HUES64 (cell line): ENCODE measurements at regions not wholly inside any gene's neighbourhood (a gene's known extent, or its start where the extent isn't known, plus 50 kb on each side); places are given as distances from the start of the nearest gene placed in this dataset.

Experiments used
- H3K27ac ChIP-seq: 2 replicates; pipeline ENCODE4 v1.7.0; 2013; ENCODE audit warnings: low read depth, low read length, inconsistent platforms
- H3K27me3 ChIP-seq: 2 replicates; pipeline ENCODE4 v1.6.1; 2013; ENCODE audit warnings: mild to moderate bottlenecking, low read length; ENCODE audit not compliant: insufficient read depth
- H3K36me3 ChIP-seq: 2 replicates; pipeline ENCODE4 v1.6.1; 2013; ENCODE audit warnings: mild to moderate bottlenecking, low read length; ENCODE audit not compliant: insufficient read depth
- H3K4me1 ChIP-seq: 2 replicates; pipeline ENCODE4 v1.6.1; 2013; ENCODE audit warnings: mild to moderate bottlenecking, low read length, moderate library complexity; ENCODE audit not compliant: insufficient read depth
- H3K4me3 ChIP-seq: 2 replicates; pipeline ENCODE4 v1.5.1; 2013; ENCODE audit warnings: mild to moderate bottlenecking, low read length, moderate library complexity
- H3K9ac ChIP-seq: 2 replicates; pipeline ENCODE4 v1.6.1; 2013; ENCODE audit warnings: mild to moderate bottlenecking, low read depth, low read length
- H3K9me3 ChIP-seq: 2 replicates; pipeline ENCODE4 v1.6.1; 2013; ENCODE audit warnings: low read depth, low read length; ENCODE audit not compliant: insufficient read depth
- WGBS: fragments of 150-250, 120-280 bp; methylation state at CpG from one replicate; pipeline ENCODE4 v1.1.7; 2013; ENCODE audit warnings: missing lambda C conversion rate; 5-methylcytosine and 5-hydroxymethylcytosine counted together

DNA sequence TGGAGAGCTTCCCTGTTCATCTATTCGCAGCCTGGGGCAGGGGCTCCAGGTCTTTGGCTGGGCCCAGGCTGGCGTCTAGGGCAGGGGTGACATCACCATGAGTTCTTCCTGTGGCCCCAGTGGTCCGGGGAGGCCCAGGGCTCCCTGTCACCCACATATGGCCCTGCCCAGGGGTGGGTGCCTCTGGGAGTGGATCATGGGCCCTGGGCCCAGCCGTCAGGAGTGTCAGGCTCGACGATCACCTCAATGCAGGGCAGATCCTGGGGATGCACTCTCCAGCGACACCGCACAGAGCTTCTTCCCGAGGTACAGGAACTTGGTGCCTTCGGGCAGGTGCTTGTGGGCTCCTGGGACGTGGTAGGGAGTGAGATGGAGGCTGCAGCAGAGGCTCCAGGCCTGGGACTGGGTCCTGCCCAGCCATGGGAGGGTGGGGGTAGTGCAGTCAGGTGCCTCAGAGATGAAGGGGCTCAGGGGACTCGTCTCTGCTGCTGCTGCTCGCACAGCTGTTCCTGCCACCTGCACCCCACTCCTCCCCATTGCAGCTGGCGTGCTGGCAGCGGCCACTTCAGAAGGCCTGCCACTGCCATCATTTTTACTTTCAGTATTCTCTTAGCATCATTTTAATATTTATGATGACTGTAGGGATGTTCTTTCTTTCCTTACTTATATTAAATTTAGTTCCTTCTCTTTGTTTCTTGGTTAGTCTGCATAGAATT is 196.0 kb upstream of the VRK2 start:
- Histone ChIP-seq H3K27ac (no peak overlapping the region), H3K4me1 (no peaks in the 10 kb centered on the region), H3K9ac (no peak overlapping the region), H3K4me3 (no peak overlapping the region), H3K9me3 (no peaks in the 10 kb centered on the region), H3K27me3 (no peaks in the 10 kb centered on the region), H3K36me3 (no peaks in the 10 kb centered on the region)
- WGBS, result 95% methylated on average over 15 of the region's 15 CpGs

DNA sequence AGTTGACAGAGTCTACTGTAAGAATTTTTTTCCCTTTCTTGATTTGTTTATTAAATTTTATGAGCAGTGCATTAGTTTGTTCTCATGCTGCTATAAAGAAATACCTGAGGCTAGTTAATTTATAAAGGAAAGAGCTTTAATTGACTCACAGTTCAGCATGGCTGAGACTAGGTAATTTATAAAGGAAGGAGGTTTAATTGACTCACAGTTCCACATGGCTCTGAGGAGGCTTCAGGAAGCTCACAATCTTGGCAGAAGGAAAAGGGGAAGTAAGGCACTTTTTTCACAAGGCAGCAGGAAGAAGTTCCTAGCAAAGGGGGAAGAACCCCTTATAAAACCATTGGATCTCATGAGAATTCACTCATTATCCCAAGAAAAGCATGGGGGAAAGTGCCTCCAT is 191.4 kb upstream of the VRK2 start:
- H3K36me3 ChIP-seq, result no peaks in the 10 kb centered on the region
- H3K27me3 ChIP-seq, result no peaks in the 10 kb centered on the region
- H3K9me3 ChIP-seq, result no peaks in the 10 kb centered on the region
- no peak overlapping the region for H3K4me3 ChIP-seq
- H3K9ac ChIP-seq, result no peak overlapping the region
- H3K4me1 ChIP-seq, result no peaks in the 10 kb centered on the region
- H3K27ac ChIP-seq, result no peak overlapping the region

DNA sequence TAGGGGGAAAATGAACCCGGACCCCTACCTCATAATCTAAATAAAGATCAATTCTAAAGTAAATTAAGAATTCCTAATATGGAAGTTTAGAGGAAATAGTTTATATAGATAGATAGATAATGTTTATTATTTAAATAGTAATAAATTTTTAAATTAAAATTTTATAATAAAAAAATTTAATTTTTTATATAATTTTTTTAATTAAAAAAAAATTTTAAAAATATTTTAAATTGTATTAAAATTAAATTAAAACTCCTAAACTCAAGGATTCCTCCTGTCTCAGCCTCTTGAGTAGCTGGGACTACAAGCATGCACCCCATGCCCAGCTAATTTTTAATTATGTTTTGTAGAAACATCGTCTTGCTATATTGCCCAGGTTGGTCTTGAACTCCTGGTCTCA is 186.9 kb upstream of the VRK2 start:
- H3K36me3 ChIP-seq, result no peaks in the 10 kb centered on the region
- H3K27ac ChIP-seq, result no peak overlapping the region
- no peaks in the 10 kb centered on the region for H3K9me3 ChIP-seq
- no peaks in the 10 kb centered on the region for H3K4me1 ChIP-seq
- 92% methylated on average over 1 of the region's 2 CpGs for WGBS
- H3K9ac ChIP-seq, result no peak overlapping the region
- no peak overlapping the region for H3K4me3 ChIP-seq
- H3K27me3 ChIP-seq, result no peaks in the 10 kb centered on the region

DNA sequence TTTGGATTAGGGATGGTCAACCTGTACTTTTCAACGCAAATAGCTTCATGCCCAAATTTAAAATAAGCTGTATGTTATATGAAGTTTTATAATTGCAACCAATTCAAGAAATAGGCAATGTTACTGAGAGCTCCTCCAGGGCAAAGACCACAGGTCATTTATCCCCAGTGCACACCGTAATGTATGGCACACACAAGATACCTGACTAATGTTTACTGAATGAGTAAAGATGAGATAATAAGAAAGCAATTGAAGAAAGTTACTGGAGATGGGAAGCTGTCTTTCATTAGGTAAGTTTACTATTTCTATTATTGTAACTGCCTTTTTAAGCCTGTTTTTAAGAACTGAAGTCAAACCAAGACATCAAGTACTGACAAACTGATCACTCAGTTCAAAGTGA is 184.5 kb upstream of the VRK2 start:
- no peaks in the 10 kb centered on the region for H3K27me3 ChIP-seq
- H3K9ac ChIP-seq, result no peak overlapping the region
- 87% methylated on average over 1 of the region's 2 CpGs for WGBS
- H3K9me3 ChIP-seq, result no peaks in the 10 kb centered on the region
- no peaks in the 10 kb centered on the region for H3K36me3 ChIP-seq
- no peak overlapping the region for H3K27ac ChIP-seq
- no peaks in the 10 kb centered on the region for H3K4me1 ChIP-seq
- H3K4me3 ChIP-seq, result no peak overlapping the region

DNA sequence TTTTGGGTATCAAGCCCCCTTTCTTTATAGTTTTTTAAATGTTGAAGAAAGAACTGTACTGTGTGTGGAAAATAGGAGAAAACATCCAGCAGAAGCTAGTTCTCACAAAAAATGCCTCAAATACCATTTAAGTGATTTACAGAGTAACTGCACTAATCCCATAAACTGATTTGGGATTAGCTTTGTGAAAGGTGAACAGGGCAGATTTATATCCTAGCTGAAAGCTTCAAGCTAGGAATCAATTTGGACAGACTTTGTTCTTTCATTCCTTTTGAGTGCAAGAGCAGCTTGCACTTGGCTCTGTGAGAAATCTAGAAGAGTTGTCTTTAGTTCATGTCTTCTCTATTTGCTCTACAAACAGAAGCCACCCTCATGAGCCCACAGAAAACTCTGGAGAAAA is 183.9 kb upstream of the VRK2 start:
- Histone ChIP-seq H3K4me3 (no peak overlapping the region), H3K9ac (no peak overlapping the region), H3K27ac (no peak overlapping the region), H3K36me3 (no peaks in the 10 kb centered on the region), H3K9me3 (no peaks in the 10 kb centered on the region), H3K27me3 (no peaks in the 10 kb centered on the region), H3K4me1 (no peaks in the 10 kb centered on the region)

DNA sequence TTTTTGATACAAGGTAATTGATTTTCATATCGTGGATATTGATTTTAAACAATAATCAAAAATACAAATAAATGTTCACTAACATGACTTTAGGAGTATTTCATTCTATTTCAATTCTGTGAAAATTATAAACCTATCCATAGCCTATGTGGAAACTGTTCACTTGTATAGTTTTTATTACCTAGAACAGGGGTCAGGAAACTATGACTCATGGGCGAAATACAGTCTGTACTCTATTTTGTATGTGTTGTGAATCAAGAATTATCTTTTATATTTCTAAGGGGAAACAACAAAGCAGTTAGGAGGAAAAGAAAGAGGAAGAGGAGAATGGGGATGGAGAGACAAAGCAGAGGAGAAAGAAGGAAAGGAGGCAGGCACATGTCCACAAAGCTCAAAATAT is 181.7 kb upstream of the VRK2 start:
- Histone ChIP-seq H3K9ac (no peak overlapping the region), H3K36me3 (no peaks in the 10 kb centered on the region), H3K4me3 (no peak overlapping the region), H3K4me1 (no peaks in the 10 kb centered on the region), H3K27me3 (no peaks in the 10 kb centered on the region), H3K9me3 (no peaks in the 10 kb centered on the region), H3K27ac (no peak overlapping the region)
- 100% methylated on average over 1 of the region's 2 CpGs for WGBS

DNA sequence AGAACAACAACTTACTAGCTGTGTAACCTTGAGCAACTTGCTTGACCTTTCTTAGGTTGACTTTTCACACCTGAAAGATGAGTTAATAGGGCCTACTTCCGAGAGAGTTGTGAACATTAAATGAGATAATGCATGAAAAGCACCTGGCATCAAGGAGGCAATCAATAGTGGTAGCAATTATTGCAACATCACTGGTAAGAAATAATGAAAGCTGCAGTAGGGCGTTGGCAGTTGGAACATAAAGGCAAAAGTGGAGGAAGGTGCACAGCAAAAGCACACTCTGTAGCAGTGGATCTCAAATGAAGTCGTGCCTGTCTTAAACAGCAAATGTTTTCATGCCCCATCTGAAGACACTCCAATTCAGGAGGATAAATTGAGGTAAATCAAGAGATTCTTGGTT is 178.9 kb upstream of the VRK2 start:
- Histone ChIP-seq H3K4me1 (no peaks in the 10 kb centered on the region), H3K27me3 (no peaks in the 10 kb centered on the region), H3K4me3 (no peak overlapping the region), H3K9me3 (no peaks in the 10 kb centered on the region), H3K9ac (no peak overlapping the region), H3K36me3 (no peaks in the 10 kb centered on the region), H3K27ac (no peak overlapping the region)
- 94% methylated on average over 3 of the region's 3 CpGs for WGBS

DNA sequence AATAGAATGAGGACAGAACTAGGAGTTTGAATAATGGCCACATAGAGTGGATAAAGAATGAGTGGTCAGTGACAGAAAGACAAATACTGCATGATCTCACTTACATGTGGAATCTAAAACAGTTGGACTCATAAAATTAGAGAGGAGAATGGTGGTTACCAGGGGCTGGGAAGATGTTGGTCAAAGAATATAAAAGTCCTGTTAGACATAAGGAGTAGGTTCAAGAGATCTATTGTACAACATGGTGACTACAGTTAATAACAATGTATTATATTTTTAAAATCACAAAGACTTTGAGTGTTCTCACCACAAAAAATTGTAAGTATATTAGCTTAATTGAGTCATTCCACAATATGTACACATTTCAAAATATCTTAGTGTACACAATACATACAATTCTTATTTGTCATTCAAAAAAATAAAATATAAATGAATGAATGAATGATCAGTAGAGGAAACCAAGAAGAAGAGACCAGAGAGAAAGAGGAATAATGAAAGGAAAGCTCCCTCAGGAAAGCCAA is 177.9 kb upstream of the VRK2 start:
- Histone ChIP-seq H3K4me1 (no peaks in the 10 kb centered on the region), H3K9me3 (no peaks in the 10 kb centered on the region), H3K27me3 (no peaks in the 10 kb centered on the region), H3K36me3 (no peaks in the 10 kb centered on the region), H3K27ac (no peak overlapping the region), H3K4me3 (no peak overlapping the region), H3K9ac (no peak overlapping the region)

DNA sequence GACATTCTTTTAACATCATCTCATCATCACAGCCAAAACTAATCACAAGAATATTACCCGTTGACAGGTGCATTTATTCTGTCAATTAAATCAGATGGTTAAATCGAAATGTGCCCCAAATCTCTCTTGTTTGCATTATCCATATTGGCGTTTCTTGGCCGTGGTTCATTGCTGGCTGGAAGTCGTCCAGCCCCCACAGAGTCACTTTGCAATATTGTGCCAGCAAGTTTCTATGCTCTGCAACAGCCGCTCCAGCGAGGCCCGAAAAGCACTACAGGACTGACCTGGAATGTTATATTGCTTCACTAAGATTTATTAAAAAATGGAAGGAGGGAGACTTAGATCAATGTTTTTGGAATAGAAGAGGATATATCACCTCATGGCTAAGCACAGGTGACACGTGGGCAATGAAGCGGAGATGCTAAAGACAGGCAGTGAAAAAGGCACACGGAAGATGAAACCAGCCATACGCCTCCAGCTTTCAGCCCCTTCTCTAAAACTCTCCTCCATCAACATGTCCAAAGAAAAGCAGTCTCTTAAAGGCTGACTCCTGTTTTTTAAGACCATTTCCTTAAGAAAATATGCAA is 176.8 kb upstream of the VRK2 start:
- 93% methylated on average over 12 of the region's 12 CpGs for WGBS
- no peaks in the 10 kb centered on the region for H3K36me3 ChIP-seq
- H3K9ac ChIP-seq, result no peak overlapping the region
- H3K4me3 ChIP-seq, result no peak overlapping the region
- H3K27me3 ChIP-seq, result no peaks in the 10 kb centered on the region
- no peaks in the 10 kb centered on the region for H3K9me3 ChIP-seq
- H3K27ac ChIP-seq, result no peak overlapping the region
- no peaks in the 10 kb centered on the region for H3K4me1 ChIP-seq

DNA sequence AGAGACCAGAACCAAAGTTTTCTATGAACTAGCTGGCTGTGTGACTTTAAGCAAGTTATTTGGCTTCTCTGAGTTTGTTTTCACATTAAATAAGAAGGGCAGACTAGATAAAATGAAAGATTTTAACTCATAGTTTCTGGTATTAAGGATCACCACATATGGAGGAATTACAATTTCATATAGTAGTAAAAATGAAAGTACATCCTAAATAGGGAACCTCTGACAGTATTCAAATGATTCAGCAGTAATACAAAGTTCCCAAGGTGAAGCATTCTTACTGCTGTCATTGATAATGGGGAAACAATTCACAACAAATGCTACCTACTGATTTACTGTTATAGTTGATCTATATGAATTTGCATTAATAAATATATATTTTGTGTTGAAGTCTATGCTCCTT is 170.3 kb upstream of the VRK2 start:
- no peak overlapping the region for H3K4me3 ChIP-seq
- 0 out of 2 replicates have a peak, but pooled peaks cover 7% of the 10 kb centered on the region for H3K4me1 ChIP-seq
- H3K36me3 ChIP-seq, result no peaks in the 10 kb centered on the region
- no peaks in the 10 kb centered on the region for H3K9me3 ChIP-seq
- H3K27me3 ChIP-seq, result no peaks in the 10 kb centered on the region
- no peak overlapping the region for H3K27ac ChIP-seq
- H3K9ac ChIP-seq, result no peak overlapping the region

DNA sequence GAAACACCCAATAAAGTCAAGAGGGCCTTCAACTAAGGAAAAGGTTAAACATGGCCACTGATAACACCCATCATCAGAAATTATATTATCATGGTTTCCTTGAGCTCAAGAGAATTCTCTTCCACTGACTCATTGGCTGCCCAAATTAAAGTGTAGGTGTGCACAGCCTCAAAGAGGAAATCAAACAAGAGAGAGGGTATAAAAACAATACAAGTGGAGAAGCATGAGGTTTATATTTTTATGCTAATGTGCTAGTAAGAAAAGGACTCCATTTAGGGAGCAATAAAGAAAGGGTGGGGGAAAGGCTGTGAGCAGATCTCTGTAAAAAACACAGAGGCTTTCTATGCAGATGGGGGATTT is 168.8 kb upstream of the VRK2 start:
- H3K4me3 ChIP-seq, result no peak overlapping the region

More for the DNA sequence above, 168.8 kb upstream of the VRK2 start:
- H3K4me1 ChIP-seq, result 0 out of 2 replicates have a peak, but pooled peaks cover 7% of the 10 kb centered on the region
- H3K27me3 ChIP-seq, result no peaks in the 10 kb centered on the region
- no peak overlapping the region for H3K9ac ChIP-seq
- no peaks in the 10 kb centered on the region for H3K36me3 ChIP-seq
- H3K27ac ChIP-seq, result no peak overlapping the region
- no peaks in the 10 kb centered on the region for H3K9me3 ChIP-seq
